Endodermal cell (in vitro differentiated cells): ENCODE measurements at regions not wholly inside any gene's neighbourhood (a gene's known extent, or its start where the extent isn't known, plus 50 kb on each side); places are given as distances from the start of the nearest gene placed in this dataset.

Experiments used
- DNase-seq: peaks from one replicate; pipeline ENCODE4 v3.0.0-alpha.2; 2017
- H3K27ac ChIP-seq: 2 replicates; pipeline ENCODE4 v1.5.1; 2013; ENCODE audit warnings: mild to moderate bottlenecking, low read depth, low read length, moderate library complexity
- H3K27me3 ChIP-seq: 2 replicates; pipeline ENCODE4 v1.6.1; 2013; ENCODE audit warnings: mild to moderate bottlenecking, low read length, moderate library complexity; ENCODE audit not compliant: insufficient read depth, control insufficient read depth, poor library complexity, severe bottlenecking
- H3K36me3 ChIP-seq: 2 replicates; pipeline ENCODE4 v1.7.0; 2013; ENCODE audit warnings: mild to moderate bottlenecking, low read length, moderate library complexity; ENCODE audit not compliant: control insufficient read depth, insufficient read depth
- H3K4me1 ChIP-seq: one replicate; pipeline ENCODE4 v1.7.0; 2013; ENCODE audit warnings: low read length; ENCODE audit not compliant: control insufficient read depth, insufficient read depth
- H3K4me3 ChIP-seq: 2 replicates; pipeline ENCODE4 v1.5.1; 2013; ENCODE audit warnings: mild to moderate bottlenecking, low read length, moderate library complexity
- H3K9ac ChIP-seq: 2 replicates; pipeline ENCODE4 v1.6.1; 2013; ENCODE audit warnings: mild to moderate bottlenecking, low read length, moderate library complexity; ENCODE audit not compliant: poor library complexity, severe bottlenecking; ENCODE audit errors: extremely low read depth
- H3K9me3 ChIP-seq: 2 replicates; pipeline ENCODE4 v1.6.1; 2013; ENCODE audit warnings: mild to moderate bottlenecking, low read length, moderate library complexity; ENCODE audit not compliant: control insufficient read depth
- H3K27ac Mint-ChIP-seq: 2 replicates; pipeline ENCODE4 v1.8.0; 2020; ENCODE audit warnings: mixed read lengths
- H3K27me3 Mint-ChIP-seq: 2 replicates; pipeline ENCODE4 v1.8.0; 2021; ENCODE audit warnings: mild to moderate bottlenecking, mixed read lengths; ENCODE audit not compliant: insufficient read depth
- H3K36me3 Mint-ChIP-seq: 2 replicates; pipeline ENCODE4 v1.8.0; 2020; ENCODE audit warnings: low read depth, mixed read lengths
- H3K4me1 Mint-ChIP-seq: 2 replicates; pipeline ENCODE4 v1.8.0; 2020; ENCODE audit warnings: mixed read lengths
- H3K4me3 Mint-ChIP-seq: 2 replicates; pipeline ENCODE4 v1.8.0; 2020; ENCODE audit warnings: mild to moderate bottlenecking, moderate library complexity, mixed read lengths
- H3K9me3 Mint-ChIP-seq: 2 replicates; pipeline ENCODE4 v1.8.0; 2020; ENCODE audit warnings: mild to moderate bottlenecking, mixed read lengths
- CTCF ChIP-seq: fragments of 200-600 bp; sonication (generic); conservative IDR thresholded peaks from 2 replicates; pipeline ENCODE4 v1.5.0; 2021; ENCODE audit warnings: antibody characterized with exemption, mild to moderate bottlenecking
- WGBS, 2 experiments: methylation state at CpG; one replicate each; pipeline versions ENCODE4 v1.1.5 to v1.1.7; 2013; ENCODE audit warnings: missing lambda C conversion rate in 2 of 2, mixed read lengths in 1 of 2; ENCODE audit not compliant: insufficient coverage in 1 of 2, insufficient read length in 1 of 2; 5-methylcytosine and 5-hydroxymethylcytosine counted together

DNA sequence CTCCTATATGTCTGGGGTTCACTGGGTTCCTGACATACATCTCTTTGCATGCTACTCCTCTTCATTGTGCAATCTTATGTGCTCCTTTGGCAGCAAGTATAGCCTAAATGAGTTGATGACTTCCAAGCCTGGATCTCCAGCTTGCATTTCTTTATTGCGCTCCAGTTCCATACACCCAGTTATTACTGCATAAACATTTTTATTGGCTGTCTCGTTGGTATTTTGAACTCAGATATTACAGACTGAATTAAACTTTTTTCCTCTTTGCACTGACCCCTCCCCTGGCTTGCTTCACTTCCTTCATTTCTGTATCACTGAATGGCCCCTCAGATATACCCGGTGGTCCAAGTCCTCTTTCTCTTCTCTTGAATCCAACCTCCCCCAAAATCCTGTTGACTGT is 219.2 kb downstream of the MC4R start:
- no peaks in the 10 kb centered on the region for H3K9me3 ChIP-seq
- Mint-ChIP-seq H3K36me3 (no peaks in the 10 kb centered on the region), H3K9me3 (peaks cover 3% of the 10 kb centered on the region), H3K4me3 (no peak overlapping the region), H3K4me1 (no peaks in the 10 kb centered on the region), H3K27me3 (no peaks in the 10 kb centered on the region), H3K27ac (no peak overlapping the region)
- no peak for TF ChIP-seq CTCF
- H3K36me3 ChIP-seq, result no peaks in the 10 kb centered on the region
- no peak overlapping the region for H3K9ac ChIP-seq
- WGBS, 2 experiments, result 92 to 95% methylated on average over 3 of the region's 3 CpGs
- H3K4me3 ChIP-seq, result no peak overlapping the region
- no peak overlapping the region for H3K27ac ChIP-seq
- H3K27me3 ChIP-seq, result no peaks in the 10 kb centered on the region
- DNase-seq, result no peak
- no peaks in the 10 kb centered on the region for H3K4me1 ChIP-seq

GRCh38 chr18:60149316-60149715 is 223.3 kb downstream of the MC4R start:
- H3K27me3 Mint-ChIP-seq, result no peaks in the 10 kb centered on the region
- no peaks in the 10 kb centered on the region for H3K9me3 ChIP-seq

GRCh38 chr18:60147323-60147722 is 225.3 kb downstream of the MC4R start:
- Mint-ChIP-seq H3K36me3 (no peaks in the 10 kb centered on the region), H3K4me3 (no peak overlapping the region), H3K4me1 (no peaks in the 10 kb centered on the region), H3K27ac (no peak overlapping the region), H3K27me3 (no peaks in the 10 kb centered on the region), H3K9me3 (no peaks in the 10 kb centered on the region)
- no peaks in the 10 kb centered on the region for H3K9me3 ChIP-seq
- H3K4me1 ChIP-seq, result no peaks in the 10 kb centered on the region
- H3K27ac ChIP-seq, result no peak overlapping the region
- H3K9ac ChIP-seq, result no peak overlapping the region
- H3K4me3 ChIP-seq, result no peak overlapping the region
- TF ChIP-seq CTCF, result no peak
- WGBS, 2 experiments, result 80 to 86% methylated on average over 1 to 5 of the region's 5 CpGs
- H3K27me3 ChIP-seq, result no peaks in the 10 kb centered on the region
- no peak for DNase-seq
- H3K36me3 ChIP-seq, result no peaks in the 10 kb centered on the region

More at GRCh38 chr18:60149316-60149715, 223.3 kb downstream of the MC4R start:
- TF ChIP-seq CTCF, result no peak
- no peak overlapping the region for H3K27ac Mint-ChIP-seq
- Histone ChIP-seq H3K36me3 (no peaks in the 10 kb centered on the region), H3K9ac (no peak overlapping the region), H3K27ac (no peak overlapping the region), H3K27me3 (no peaks in the 10 kb centered on the region), H3K4me3 (no peak overlapping the region), H3K4me1 (no peaks in the 10 kb centered on the region)
- H3K4me3 Mint-ChIP-seq, result no peak overlapping the region
- no peak for DNase-seq
- H3K9me3 Mint-ChIP-seq, result no peaks in the 10 kb centered on the region
- H3K36me3 Mint-ChIP-seq, result no peaks in the 10 kb centered on the region
- H3K4me1 Mint-ChIP-seq, result no peaks in the 10 kb centered on the region
- 96 to 97% methylated on average over 5 of the region's 5 CpGs for WGBS, 2 experiments
